Endothelial cell of umbilical vein (primary cell): ENCODE measurements at regions not wholly inside any gene's neighbourhood (a gene's known extent, or its start where the extent isn't known, plus 50 kb on each side); places are given as distances from the start of the nearest gene placed in this dataset.

Experiments used
- CTCF ChIP-seq, 2 donors: IDR thresholded peaks; 1 replicate in 1 of 2; 2 replicates in 1 of 2; pipeline ENCODE4 v1.5.1; 2011; ENCODE audit warnings: low read length in 2 of 2, mild to moderate bottlenecking in 2 of 2, moderate library complexity in 2 of 2, control low read depth in 1 of 2, inconsistent platforms in 1 of 2, low read depth in 1 of 2; ENCODE audit not compliant: insufficient read depth in 1 of 2; ENCODE audit errors: extremely low read depth in 1 of 2
- FOS ChIP-seq: IDR thresholded peaks from 2 replicates; pipeline ENCODE4 v1.6.1; 2011; ENCODE audit warnings: mild to moderate bottlenecking, low read length, moderate library complexity, borderline replicate concordance; ENCODE audit not compliant: insufficient read depth

- TF ChIP-seq FOS = no peak
- no peak for TF ChIP-seq CTCF (IDR thresholded peaks at IDR 0.05; ENCODE audit: extremely low read depth in 1 of 2, insufficient read depth in 1 of 2, low read depth in 1 of 2, low read length in 2 of 2)
Measured at GRCh38 chr12:124509300-124509675, 58.1 kb downstream of the NCOR2 start.
